ENCODE measurements at regions not wholly inside any gene's neighbourhood (a gene's known extent, or its start where the extent isn't known, plus 50 kb on each side); places are given as distances from the start of the nearest gene placed in this dataset.

- TF ChIP-seq EP300 (IDR thresholded peaks at IDR 0.05; ENCODE audit: borderline replicate concordance in 1 of 2, low read depth in 2 of 2, low read length in 2 of 2) (no peak), POLR2A (IDR thresholded peaks at IDR 0.05; ENCODE audit: control extremely low read depth in 1 of 2, low read depth in 2 of 2, low read length in 2 of 2) (no peak), HDAC2 (IDR thresholded peaks at IDR 0.05; ENCODE audit: borderline replicate concordance in 1 of 2, low read depth in 2 of 2, low read length in 2 of 2) (no peak)
These were observed 185.1 kb upstream of the MTNR1B start for GRCh38 chr11:92784331-92784730.
